ENCODE measurements at regions not wholly inside any gene's neighbourhood (a gene's known extent, or its start where the extent isn't known, plus 50 kb on each side); places are given as distances from the start of the nearest gene placed in this dataset.

- H3K4me3 ChIP-seq (ENCODE audit: low read length in 3 of 3) = no peak overlapping the region
- H3K27ac ChIP-seq (ENCODE audit: low read depth in 2 of 2, low read length in 2 of 2) = no peak overlapping the region
- intact Hi-C loops (cut with DNase I) = no loop called here
- no peak for FAIRE-seq
- DNase-seq = no peak
- H3K36me3 ChIP-seq (ENCODE audit: control insufficient read depth in 2 of 3, insufficient read depth in 3 of 3, low read length in 3 of 3) = no peaks in the 10 kb centered on the region
- H3K9me3 ChIP-seq (ENCODE audit: control insufficient read depth in 2 of 3, insufficient read depth in 1 of 3, low read length in 3 of 3) = no peaks in the 10 kb centered on the region
- no peak overlapping the region for H3K9ac ChIP-seq (ENCODE audit: low read length in 3 of 3)
- no peaks in the 10 kb centered on the region for H3K4me1 ChIP-seq (ENCODE audit: control insufficient read depth in 2 of 3, insufficient read depth in 2 of 3, low read depth in 1 of 3, low read length in 3 of 3)
- TF ChIP-seq CTCF (IDR thresholded peaks at IDR 0.05; ENCODE audit: borderline replicate concordance, extremely low read depth, insufficient read depth) = no peak
- H3K27me3 ChIP-seq (ENCODE audit: control insufficient read depth, insufficient read depth, low read length) = no peaks in the 10 kb centered on the region
Observed at GRCh38 chr10:10958041-10958440, 59.6 kb upstream of the CELF2 start.

GRCh38 chr10:10959666-10960065, 58.0 kb upstream of the CELF2 start:
- H3K27ac ChIP-seq (ENCODE audit: low read depth in 2 of 2, low read length in 2 of 2) = no peak overlapping the region

DNA sequence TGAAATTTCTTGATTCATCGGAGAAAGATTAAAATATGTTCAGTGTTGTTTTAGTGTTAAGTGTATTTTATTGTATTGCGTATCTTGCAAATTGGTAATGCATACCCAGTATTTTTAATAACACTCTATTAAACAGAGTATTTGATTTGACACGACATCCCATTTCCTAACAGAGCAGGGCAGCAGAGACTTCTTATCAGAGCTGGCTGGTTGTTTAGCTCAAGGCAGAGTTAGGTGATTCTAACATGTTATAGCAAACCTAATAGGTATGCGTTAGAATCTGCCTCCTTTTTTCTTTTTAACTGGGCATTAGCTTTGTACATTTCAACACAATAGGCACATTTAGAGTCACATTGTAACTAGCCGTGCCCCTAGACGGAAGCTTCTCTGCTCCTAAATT, 57.1 kb upstream of the CELF2 start:
- intact Hi-C loops (cut with DNase I) = no loop called here
- Histone ChIP-seq H3K9me3 (ENCODE audit: control insufficient read depth in 2 of 3, insufficient read depth in 1 of 3, low read length in 3 of 3) (no peaks in the 10 kb centered on the region), H3K27ac (ENCODE audit: low read depth in 2 of 2, low read length in 2 of 2) (no peak overlapping the region), H3K4me3 (ENCODE audit: low read length in 3 of 3) (no peak overlapping the region), H3K4me1 (ENCODE audit: control insufficient read depth in 2 of 3, insufficient read depth in 2 of 3, low read depth in 1 of 3, low read length in 3 of 3) (no peaks in the 10 kb centered on the region), H3K27me3 (ENCODE audit: control insufficient read depth, insufficient read depth, low read length) (no peaks in the 10 kb centered on the region), H3K9ac (ENCODE audit: low read length in 3 of 3) (no peak overlapping the region), H3K36me3 (ENCODE audit: control insufficient read depth in 2 of 3, insufficient read depth in 3 of 3, low read length in 3 of 3) (no peaks in the 10 kb centered on the region)
- no peak for DNase-seq
- no peak for TF ChIP-seq CTCF (IDR thresholded peaks at IDR 0.05; ENCODE audit: borderline replicate concordance, extremely low read depth, insufficient read depth)
- FAIRE-seq = no peak

More at GRCh38 chr10:10959666-10960065, 58.0 kb upstream of the CELF2 start:
- DNase-seq = no peak
- Histone ChIP-seq H3K36me3 (ENCODE audit: control insufficient read depth in 2 of 3, insufficient read depth in 3 of 3, low read length in 3 of 3) (no peaks in the 10 kb centered on the region), H3K4me1 (ENCODE audit: control insufficient read depth in 2 of 3, insufficient read depth in 2 of 3, low read depth in 1 of 3, low read length in 3 of 3) (no peaks in the 10 kb centered on the region), H3K9me3 (ENCODE audit: control insufficient read depth in 2 of 3, insufficient read depth in 1 of 3, low read length in 3 of 3) (no peaks in the 10 kb centered on the region), H3K27me3 (ENCODE audit: control insufficient read depth, insufficient read depth, low read length) (no peaks in the 10 kb centered on the region), H3K4me3 (ENCODE audit: low read length in 3 of 3) (no peak overlapping the region), H3K9ac (ENCODE audit: low read length in 3 of 3) (no peak overlapping the region)
- TF ChIP-seq CTCF (IDR thresholded peaks at IDR 0.05; ENCODE audit: borderline replicate concordance, extremely low read depth, insufficient read depth) = no peak
- no peak for FAIRE-seq
- intact Hi-C loops (cut with DNase I) = no loop called here

DNA sequence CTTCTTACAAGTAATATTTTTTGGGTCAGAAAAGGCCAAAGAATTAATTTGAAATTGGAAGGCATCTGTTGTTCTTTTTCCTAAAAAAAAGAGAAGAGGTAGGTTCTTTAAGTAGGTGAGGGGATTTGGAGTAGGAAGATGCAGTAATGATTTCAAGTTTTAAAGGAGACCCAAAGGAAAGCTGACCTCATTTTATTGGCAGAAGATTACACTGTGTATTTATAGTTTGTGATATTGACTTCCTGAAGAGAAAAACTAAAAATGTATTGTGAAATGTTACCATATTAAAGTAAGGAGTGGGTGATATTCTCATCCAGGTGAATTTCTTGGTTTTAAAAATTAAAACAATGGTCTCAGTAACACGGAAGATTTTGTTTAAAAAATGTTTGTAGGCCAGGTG, 56.6 kb upstream of the CELF2 start:
- Histone ChIP-seq H3K27ac (ENCODE audit: low read depth in 2 of 2, low read length in 2 of 2) (no peak overlapping the region), H3K27me3 (ENCODE audit: control insufficient read depth, insufficient read depth, low read length) (no peaks in the 10 kb centered on the region), H3K36me3 (ENCODE audit: control insufficient read depth in 2 of 3, insufficient read depth in 3 of 3, low read length in 3 of 3) (no peaks in the 10 kb centered on the region), H3K4me1 (ENCODE audit: control insufficient read depth in 2 of 3, insufficient read depth in 2 of 3, low read depth in 1 of 3, low read length in 3 of 3) (no peaks in the 10 kb centered on the region), H3K9ac (ENCODE audit: low read length in 3 of 3) (no peak overlapping the region), H3K9me3 (ENCODE audit: control insufficient read depth in 2 of 3, insufficient read depth in 1 of 3, low read length in 3 of 3) (no peaks in the 10 kb centered on the region), H3K4me3 (ENCODE audit: low read length in 3 of 3) (no peak overlapping the region)
- TF ChIP-seq CTCF (IDR thresholded peaks at IDR 0.05; ENCODE audit: borderline replicate concordance, extremely low read depth, insufficient read depth) = no peak
- intact Hi-C loops (cut with DNase I) = no loop called here
- FAIRE-seq (no peak), DNase-seq (no peak)

All from kidney (tissue), 13 donors.